Osteoblast (primary cell): ENCODE measurements at regions not wholly inside any gene's neighbourhood (a gene's known extent, or its start where the extent isn't known, plus 50 kb on each side); places are given as distances from the start of the nearest gene placed in this dataset.

Source experiments
- DNase-seq: peaks from one replicate; pipeline ENCODE4 v3.0.0; 2011; ENCODE audit warnings: low spot score, mixed read lengths; ENCODE audit not compliant: insufficient read length; ENCODE audit errors: missing footprints
- H2AFZ ChIP-seq: 2 replicates; pipeline ENCODE4 v1.6.0; 2011; ENCODE audit warnings: mild to moderate bottlenecking, low read length
- H3K27ac ChIP-seq: 2 replicates; pipeline ENCODE4 v1.5.1; 2011; ENCODE audit warnings: mild to moderate bottlenecking, low read depth, low read length, moderate library complexity
- H3K27me3 ChIP-seq: 2 replicates; pipeline ENCODE4 v1.6.0; 2012; ENCODE audit warnings: mild to moderate bottlenecking, control low read depth, inconsistent platforms, low read length, moderate library complexity; ENCODE audit not compliant: insufficient read depth
- H3K36me3 ChIP-seq: 2 replicates; pipeline ENCODE4 v1.5.1; 2011; ENCODE audit warnings: mild to moderate bottlenecking, low read length, control low read depth, moderate library complexity; ENCODE audit not compliant: insufficient read depth
- H3K4me1 ChIP-seq: 2 replicates; pipeline ENCODE4 v1.5.1; 2011; ENCODE audit warnings: mild to moderate bottlenecking, low read length, control low read depth, moderate library complexity; ENCODE audit not compliant: insufficient read depth
- H3K4me2 ChIP-seq: 2 replicates; pipeline ENCODE4 v1.6.0; 2011; ENCODE audit warnings: mild to moderate bottlenecking, low read length; ENCODE audit not compliant: insufficient read depth
- H3K4me3 ChIP-seq: fragments of 200-600 bp; sonication (generic); 3 replicates; pipeline ENCODE4 v1.5.1; 2012; ENCODE audit warnings: mild to moderate bottlenecking, low read length, inconsistent platforms; ENCODE audit not compliant: insufficient read depth
- H3K79me2 ChIP-seq: 2 replicates; pipeline ENCODE4 v1.6.0; 2012; ENCODE audit warnings: mild to moderate bottlenecking, low read length, control low read depth, inconsistent platforms; ENCODE audit not compliant: insufficient read depth
- H3K9me3 ChIP-seq: 2 replicates; pipeline ENCODE4 v1.5.1; 2011; ENCODE audit warnings: low read depth, low read length, control low read depth
- H4K20me1 ChIP-seq: 2 replicates; pipeline ENCODE4 v1.6.0; 2012; ENCODE audit warnings: mild to moderate bottlenecking, low read length, control low read depth; ENCODE audit not compliant: insufficient read depth
- CTCF ChIP-seq: IDR thresholded peaks from 2 replicates; pipeline ENCODE4 v1.5.1; 2011; ENCODE audit warnings: mild to moderate bottlenecking, low read depth, low read length, moderate library complexity; ENCODE audit errors: extremely low read depth

- peaks cover 44% of the 10 kb centered on the region for H4K20me1 ChIP-seq
- no peaks in the 10 kb centered on the region for H3K9me3 ChIP-seq
- peaks cover 35% of the 10 kb centered on the region for H3K4me1 ChIP-seq
- DNase-seq, result no peak
- H3K4me3 ChIP-seq, result no peak overlapping the region
- H3K4me2 ChIP-seq, result no peak overlapping the region
- peaks cover 98% of the 10 kb centered on the region for H3K79me2 ChIP-seq
- H3K27ac ChIP-seq, result no peak overlapping the region
- peaks cover 38% of the 10 kb centered on the region for H3K36me3 ChIP-seq
- no peak for TF ChIP-seq CTCF
- H2AFZ ChIP-seq, result no peak overlapping the region
- no peaks in the 10 kb centered on the region for H3K27me3 ChIP-seq
These were observed 56.2 kb downstream of the ARHGAP35 start for GRCh38 chr19:46917002-46917401.

- Histone ChIP-seq H4K20me1 (peaks cover 41% of the 10 kb centered on the region), H3K27me3 (no peaks in the 10 kb centered on the region), H3K4me1 (peaks cover 22% of the 10 kb centered on the region), H3K9me3 (no peaks in the 10 kb centered on the region), H3K36me3 (peaks cover 45% of the 10 kb centered on the region), H2AFZ (no peak overlapping the region), H3K27ac (peak overlapping the region; percentile 6), H3K79me2 (peaks cover 96% of the 10 kb centered on the region), H3K4me2 (no peak overlapping the region), H3K4me3 (no peak overlapping the region)
- no peak for TF ChIP-seq CTCF
- peak; percentile 41 for DNase-seq
These were observed 58.5 kb downstream of the ARHGAP35 start for GRCh38 chr19:46919324-46919723.

- DNase-seq, result no peak
- peaks cover 45% of the 10 kb centered on the region for H3K36me3 ChIP-seq
These were observed 59.6 kb downstream of the ARHGAP35 start for GRCh38 chr19:46920362-46920761.

GRCh38 chr19:46921071-46921470 lies 60.3 kb downstream of the ARHGAP35 start:
- peaks cover 45% of the 10 kb centered on the region for H3K36me3 ChIP-seq
- peaks cover 26% of the 10 kb centered on the region for H3K4me1 ChIP-seq
- H3K79me2 ChIP-seq, result peaks cover 96% of the 10 kb centered on the region
- no peaks in the 10 kb centered on the region for H3K9me3 ChIP-seq
- H4K20me1 ChIP-seq, result peaks cover 33% of the 10 kb centered on the region
- H3K4me2 ChIP-seq, result no peak overlapping the region
- H3K27me3 ChIP-seq, result no peaks in the 10 kb centered on the region
- no peak for DNase-seq
- no peak for TF ChIP-seq CTCF
- no peak overlapping the region for H3K27ac ChIP-seq
- no peak overlapping the region for H3K4me3 ChIP-seq
- no peak overlapping the region for H2AFZ ChIP-seq

More at GRCh38 chr19:46920362-46920761, 59.6 kb downstream of the ARHGAP35 start:
- Histone ChIP-seq H3K4me1 (peaks cover 22% of the 10 kb centered on the region), H3K4me3 (no peak overlapping the region), H3K79me2 (peaks cover 96% of the 10 kb centered on the region), H4K20me1 (peaks cover 32% of the 10 kb centered on the region), H3K4me2 (no peak overlapping the region), H3K27me3 (no peaks in the 10 kb centered on the region), H3K9me3 (no peaks in the 10 kb centered on the region), H2AFZ (no peak overlapping the region), H3K27ac (no peak overlapping the region)
- no peak for TF ChIP-seq CTCF
